Coronary artery (tissue), 2 donors: ENCODE measurements at regions not wholly inside any gene's neighbourhood (a gene's known extent, or its start where the extent isn't known, plus 50 kb on each side); places are given as distances from the start of the nearest gene placed in this dataset.

ENCODE experiments used
- DNase-seq: peaks from one replicate; pipeline ENCODE4 v3.0.0-alpha.2; 2017; ENCODE audit warnings: low spot score
- H3K27ac ChIP-seq, 2 donors: fragments of 200-600 bp; sonication (generic); one replicate each; pipeline ENCODE4 v1.5.1; 2016 to 2019
- H3K4me3 ChIP-seq: fragments of 200-600 bp; sonication (generic); 2 replicates; pipeline ENCODE4 v1.5.1; 2016; ENCODE audit warnings: mild to moderate bottlenecking, moderate library complexity
- CTCF ChIP-seq: fragments of 200-600 bp; sonication (generic); IDR thresholded peaks from one replicate; pipeline ENCODE4 v1.5.1; 2019; ENCODE audit warnings: antibody characterized with exemption

- Histone ChIP-seq H3K4me3 (no peak overlapping the region), H3K27ac (no peak overlapping the region)
- no peak for DNase-seq
- no peak for TF ChIP-seq CTCF
Observed at GRCh38 chr4:165635381-165635780, 237.7 kb upstream of the TLL1 start.

GRCh38 chr4:165635951-165636350 is 237.1 kb upstream of the TLL1 start:
- no peak for TF ChIP-seq CTCF
- Histone ChIP-seq H3K4me3 (no peak overlapping the region), H3K27ac (no peak overlapping the region)
- no peak for DNase-seq

- Histone ChIP-seq H3K27ac (no peak overlapping the region), H3K4me3 (no peak overlapping the region)
- DNase-seq = no peak
- TF ChIP-seq CTCF = no peak
Observed at GRCh38 chr4:165651901-165652300, 221.1 kb upstream of the TLL1 start.

GRCh38 chr4:165654556-165654955 is 218.5 kb upstream of the TLL1 start:
- no peak for TF ChIP-seq CTCF
- Histone ChIP-seq H3K27ac (no peak overlapping the region), H3K4me3 (no peak overlapping the region)
- no peak for DNase-seq

- DNase-seq = no peak
- H3K4me3 ChIP-seq = no peak overlapping the region
- H3K27ac ChIP-seq = no peak overlapping the region
- no peak for TF ChIP-seq CTCF
Observed at GRCh38 chr4:165656399-165656798, 216.6 kb upstream of the TLL1 start.

- no peak for TF ChIP-seq CTCF
- no peak overlapping the region for H3K4me3 ChIP-seq
- DNase-seq = no peak
- H3K27ac ChIP-seq = no peak overlapping the region
Observed at GRCh38 chr4:165656829-165657490, 216.1 kb upstream of the TLL1 start.

GRCh38 chr4:165662341-165662740 is 210.7 kb upstream of the TLL1 start:
- no peak for TF ChIP-seq CTCF
- no peak for DNase-seq
- Histone ChIP-seq H3K4me3 (no peak overlapping the region), H3K27ac (no peak overlapping the region)
